Mesothelial cell of epicardium (in vitro differentiated cells): ENCODE measurements at regions not wholly inside any gene's neighbourhood (a gene's known extent, or its start where the extent isn't known, plus 50 kb on each side); places are given as distances from the start of the nearest gene placed in this dataset.

ENCODE experiments used
- DNase-seq, 2 experiments: peaks; one replicate each; pipeline ENCODE4 v3.0.0; 2021; ENCODE audit warnings: low spot score in 2 of 2; ENCODE audit not compliant: unreplicated experiment in 2 of 2
- H3K27ac Mint-ChIP-seq: 2 replicates; pipeline ENCODE4 v1.8.0; 2021; ENCODE audit warnings: mixed read lengths
- H3K27me3 Mint-ChIP-seq: 2 replicates; pipeline ENCODE4 v1.8.0; 2021; ENCODE audit warnings: low read depth, mixed read lengths
- H3K36me3 Mint-ChIP-seq: 2 replicates; pipeline ENCODE4 v1.8.0; 2021; ENCODE audit warnings: mixed read lengths
- H3K4me1 Mint-ChIP-seq: 2 replicates; pipeline ENCODE4 v1.8.0; 2021; ENCODE audit warnings: mixed read lengths
- H3K4me3 Mint-ChIP-seq: 2 replicates; pipeline ENCODE4 v1.8.0; 2021; ENCODE audit warnings: mild to moderate bottlenecking, moderate library complexity, mixed read lengths
- H3K9me3 Mint-ChIP-seq: 2 replicates; pipeline ENCODE4 v1.8.0; 2021; ENCODE audit warnings: mixed read lengths
- CTCF ChIP-seq: fragments of 200-600 bp; sonication (generic); IDR thresholded peaks from one replicate; pipeline ENCODE4 v1.5.0; 2021; ENCODE audit warnings: antibody characterized with exemption; ENCODE audit not compliant: unreplicated experiment

GRCh38 chr2:18800240-18800971 lies 211.0 kb upstream of the NT5C1B start:
- Mint-ChIP-seq H3K4me1 (peaks cover 19% of the 10 kb centered on the region), H3K4me3 (no peak overlapping the region), H3K9me3 (peaks cover 3% of the 10 kb centered on the region), H3K36me3 (no peaks in the 10 kb centered on the region), H3K27ac (no peak overlapping the region), H3K27me3 (peaks cover 6% of the 10 kb centered on the region)
- no peak for DNase-seq
- TF ChIP-seq CTCF, result no peak

GRCh38 chr2:18799397-18799796 lies 210.0 kb upstream of the NT5C1B start:
- DNase-seq, result no peak
- TF ChIP-seq CTCF, result no peak
- Mint-ChIP-seq H3K9me3 (no peaks in the 10 kb centered on the region), H3K36me3 (no peaks in the 10 kb centered on the region), H3K27ac (no peak overlapping the region), H3K4me3 (no peak overlapping the region), H3K27me3 (peaks cover 5% of the 10 kb centered on the region), H3K4me1 (peaks cover 25% of the 10 kb centered on the region)

GRCh38 chr2:18797133-18797845 lies 207.9 kb upstream of the NT5C1B start:
- no peaks in the 10 kb centered on the region for H3K36me3 Mint-ChIP-seq
- no peaks in the 10 kb centered on the region for H3K9me3 Mint-ChIP-seq
- peaks cover 40% of the 10 kb centered on the region for H3K4me1 Mint-ChIP-seq
- DNase-seq, result no peak
- no peak for TF ChIP-seq CTCF
- H3K27ac Mint-ChIP-seq, result no peak overlapping the region
- H3K27me3 Mint-ChIP-seq, result peaks cover 2% of the 10 kb centered on the region
- no peak overlapping the region for H3K4me3 Mint-ChIP-seq

- no peak overlapping the region for H3K4me3 Mint-ChIP-seq
- peaks cover 53% of the 10 kb centered on the region for H3K4me1 Mint-ChIP-seq
- DNase-seq, result no peak
- no peaks in the 10 kb centered on the region for H3K9me3 Mint-ChIP-seq
- H3K27ac Mint-ChIP-seq, result peak overlapping the region; percentile 17
- no peaks in the 10 kb centered on the region for H3K36me3 Mint-ChIP-seq
- no peak for TF ChIP-seq CTCF
- H3K27me3 Mint-ChIP-seq, result peaks cover 2% of the 10 kb centered on the region
These were observed 206.5 kb upstream of the NT5C1B start for GRCh38 chr2:18795906-18796305.

- Mint-ChIP-seq H3K27me3 (no peaks in the 10 kb centered on the region), H3K27ac (peak overlapping the region; percentile 81), H3K36me3 (no peaks in the 10 kb centered on the region), H3K9me3 (no peaks in the 10 kb centered on the region), H3K4me3 (no peak overlapping the region), H3K4me1 (peaks cover 54% of the 10 kb centered on the region)
- no peak for TF ChIP-seq CTCF
- no peak for DNase-seq
These were observed 203.3 kb upstream of the NT5C1B start for GRCh38 chr2:18792684-18793083.
